HG02759 (cell line): ENCODE measurements at regions not wholly inside any gene's neighbourhood (a gene's known extent, or its start where the extent isn't known, plus 50 kb on each side); places are given as distances from the start of the nearest gene placed in this dataset.

Experiments used
- ATAC-seq: cut with Tn5 transposase; IDR thresholded peaks from one replicate; pipeline ENCODE4 v1.9.1; 2021; ENCODE audit warnings: mild to moderate bottlenecking, moderate library complexity; ENCODE audit not compliant: unreplicated experiment

- ATAC-seq: no peak
These were observed 137.3 kb upstream of the FRMD4A start for GRCh38 chr10:14468023-14468441.

- ATAC-seq: no peak
These were observed 135.5 kb upstream of the FRMD4A start for GRCh38 chr10:14466257-14466656.

- ATAC-seq: no peak
These were observed 129.7 kb upstream of the FRMD4A start for GRCh38 chr10:14460447-14460846.

- ATAC-seq: no peak
These were observed 128.9 kb upstream of the FRMD4A start for GRCh38 chr10:14459665-14460064.

- ATAC-seq: no peak
These were observed 126.1 kb upstream of the FRMD4A start for GRCh38 chr10:14456870-14457266.

GRCh38 chr10:14456218-14456869, 125.6 kb upstream of the FRMD4A start:
- ATAC-seq: no peak

GRCh38 chr10:14454629-14455028, 123.9 kb upstream of the FRMD4A start:
- ATAC-seq: no peak

GRCh38 chr10:14454206-14454605, 123.5 kb upstream of the FRMD4A start:
- no peak for ATAC-seq

GRCh38 chr10:14453593-14453992, 122.9 kb upstream of the FRMD4A start:
- no peak for ATAC-seq

GRCh38 chr10:14451341-14451740, 120.6 kb upstream of the FRMD4A start:
- ATAC-seq: no peak

- ATAC-seq: no peak
These were observed 119.3 kb upstream of the FRMD4A start for GRCh38 chr10:14450041-14450491.

- ATAC-seq: no peak
These were observed 118.6 kb upstream of the FRMD4A start for GRCh38 chr10:14449293-14449815.

- no peak for ATAC-seq
These were observed 117.7 kb upstream of the FRMD4A start for GRCh38 chr10:14448197-14448990.

- ATAC-seq: no peak
These were observed 116.5 kb upstream of the FRMD4A start for GRCh38 chr10:14447094-14447839.

GRCh38 chr10:14439451-14440259, 108.9 kb upstream of the FRMD4A start:
- ATAC-seq: no peak

GRCh38 chr10:14438576-14438975, 107.9 kb upstream of the FRMD4A start:
- no peak for ATAC-seq

GRCh38 chr10:14438057-14438456, 107.3 kb upstream of the FRMD4A start:
- ATAC-seq: no peak

- no peak for ATAC-seq
These were observed 105.4 kb upstream of the FRMD4A start for GRCh38 chr10:14435976-14436632.

- no peak for ATAC-seq
These were observed 102.4 kb upstream of the FRMD4A start for GRCh38 chr10:14433147-14433546.

- no peak for ATAC-seq
These were observed 101.1 kb upstream of the FRMD4A start for GRCh38 chr10:14431868-14432267.
